ENCODE measurements at regions not wholly inside any gene's neighbourhood (a gene's known extent, or its start where the extent isn't known, plus 50 kb on each side); places are given as distances from the start of the nearest gene placed in this dataset.

DNA sequence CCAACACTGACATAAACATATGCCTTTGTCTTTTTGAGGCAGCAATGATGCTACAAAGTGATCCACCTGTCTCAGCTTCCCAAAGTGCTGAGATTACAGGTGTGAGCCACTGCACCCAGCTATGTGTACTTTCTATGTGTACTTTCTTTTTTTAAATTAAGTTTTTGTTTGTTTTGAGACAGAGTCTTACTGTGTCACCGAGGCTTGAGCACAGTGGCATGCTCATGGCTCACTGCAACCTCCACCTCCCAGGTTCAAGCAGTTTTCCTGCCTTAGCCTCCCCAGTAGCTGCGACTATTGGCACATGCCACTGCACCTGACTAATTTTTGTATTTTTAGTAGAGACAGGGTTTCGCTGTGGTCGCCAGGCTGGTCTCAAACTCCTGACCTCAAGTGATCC lies 172.5 kb upstream of the ALG10B start:
- DNase-seq = no peak
- CTCF ChIA-PET = interaction anchor here (0.7 to 1.6 kb wide), 2 partner anchors 73 to 172 kb away, joined by 3 to 5 read pairs; partner anchors contain the start of gene ALG10B
- peaks cover 0 to 3% of the 10 kb centered on the region in 2 donors for H3K27me3 Mint-ChIP-seq
- H3K9me3 Mint-ChIP-seq = peaks cover 7 to 14% (median 11%) of the 10 kb centered on the region in 5 donors
- H3K36me3 Mint-ChIP-seq = no peaks in the 10 kb centered on the region
- Histone ChIP-seq H3K36me3 (ENCODE audit: insufficient read depth, low read length) (no peaks in the 10 kb centered on the region), H3K27ac (ENCODE audit: low read depth, low read length) (no peak overlapping the region), H3K27me3 (ENCODE audit: insufficient read depth, low read length, poor library complexity, severe bottlenecking) (no peaks in the 10 kb centered on the region), H3K9me3 (ENCODE audit: low read length) (no peaks in the 10 kb centered on the region), H3K4me1 (ENCODE audit: insufficient read depth, low read length) (no peaks in the 10 kb centered on the region), H3K4me3 (ENCODE audit: low read length) (no peak overlapping the region)
- H3K4me3 Mint-ChIP-seq = no peak overlapping the region
- no peak overlapping the region for H3K27ac Mint-ChIP-seq
- POLR2A ChIA-PET = no interaction called here
- H3K4me1 Mint-ChIP-seq = peaks cover under 1 to 7% (median under 1%) of the 10 kb centered on the region in 3 donors

DNA sequence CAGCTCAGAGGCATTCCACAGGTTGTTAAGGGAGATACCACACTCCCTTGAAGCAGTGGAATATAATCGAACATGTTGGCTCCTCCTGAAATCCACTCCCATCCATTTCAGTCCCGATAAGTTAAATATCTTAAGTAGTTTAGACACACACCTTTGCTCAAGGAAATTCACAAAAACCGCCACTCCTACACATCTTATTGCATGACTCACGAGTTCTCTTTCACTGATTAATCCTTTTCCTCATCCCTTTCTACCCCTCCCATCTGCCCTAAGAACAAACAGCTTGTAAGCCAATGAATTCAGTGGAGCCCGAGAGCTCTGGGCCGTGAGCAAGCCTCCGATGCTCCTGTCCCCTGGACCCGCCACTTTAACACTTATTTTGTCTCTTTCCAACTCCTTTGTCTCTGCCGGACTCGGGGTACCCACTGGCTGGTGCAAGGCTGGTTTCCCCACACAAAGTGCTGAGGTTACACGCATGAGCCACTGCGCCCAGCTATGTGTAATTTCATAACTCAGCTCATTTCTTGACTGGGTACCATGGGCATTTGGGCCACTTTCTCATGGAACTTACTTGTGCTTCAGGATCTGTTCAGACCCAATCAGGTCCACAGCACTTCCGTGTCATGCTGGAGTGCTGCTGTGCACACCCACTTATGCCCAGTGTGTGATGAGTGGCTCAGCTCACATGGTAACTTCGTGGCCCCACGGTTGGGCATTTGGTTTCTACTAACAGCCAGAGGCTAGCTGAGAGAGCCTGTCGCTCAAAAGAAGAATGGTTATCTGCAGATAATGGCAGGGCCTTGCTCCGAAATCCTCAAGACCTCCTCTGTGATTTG lies 171.8 kb upstream of the ALG10B start:
- Histone ChIP-seq H3K4me3 (ENCODE audit: low read length) (no peak overlapping the region), H3K9me3 (ENCODE audit: low read length) (no peaks in the 10 kb centered on the region), H3K36me3 (ENCODE audit: insufficient read depth, low read length) (no peaks in the 10 kb centered on the region), H3K27ac (ENCODE audit: low read depth, low read length) (no peak overlapping the region), H3K27me3 (ENCODE audit: insufficient read depth, low read length, poor library complexity, severe bottlenecking) (no peaks in the 10 kb centered on the region), H3K4me1 (ENCODE audit: insufficient read depth, low read length) (no peaks in the 10 kb centered on the region)
- POLR2A ChIA-PET = no interaction called here
- Mint-ChIP-seq H3K9me3 (peaks cover 7 to 14% (median 11%) of the 10 kb centered on the region in 5 donors), H3K4me1 (peaks cover 0 to 6% (median 0%) of the 10 kb centered on the region in 3 donors), H3K27ac (no peak overlapping the region), H3K27me3 (peaks cover 0 to 3% of the 10 kb centered on the region in 2 donors), H3K4me3 (no peak overlapping the region), H3K36me3 (no peaks in the 10 kb centered on the region)
- DNase-seq = no peak
- CTCF ChIA-PET = no interaction called here

DNA sequence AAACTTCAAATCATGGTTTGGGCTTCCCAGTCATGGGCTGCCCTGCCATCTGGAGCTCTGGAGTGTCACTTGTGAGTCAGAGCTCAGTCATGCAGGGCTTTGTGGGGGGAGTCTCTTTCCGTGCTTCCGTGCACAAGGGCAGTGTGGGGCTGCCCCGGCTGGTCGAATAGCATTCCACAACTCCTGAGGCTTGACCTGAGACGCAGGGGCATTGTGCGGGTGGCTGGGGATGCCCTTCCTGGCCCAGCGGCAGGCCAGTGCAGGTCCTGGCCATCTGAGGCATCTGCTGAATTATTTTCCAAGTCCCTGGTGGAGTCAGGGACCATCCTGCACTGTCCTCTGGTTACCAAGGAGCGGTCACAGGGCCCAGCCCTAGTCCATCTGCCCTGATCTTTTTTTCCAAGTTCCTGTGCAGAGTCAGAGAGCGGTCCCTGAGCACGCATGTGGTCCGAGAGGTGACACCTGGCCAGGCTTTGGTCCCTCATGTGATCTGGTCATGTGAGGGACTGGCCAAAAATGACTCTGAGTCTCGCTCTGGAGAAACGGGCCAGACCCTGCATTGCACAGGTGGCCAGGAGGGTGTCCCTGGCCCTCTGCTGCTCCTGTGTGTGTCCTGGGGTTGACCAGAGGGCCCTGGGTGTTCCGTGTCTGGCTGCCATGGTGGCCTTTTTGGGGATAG lies 167.0 kb upstream of the ALG10B start:
- no peaks in the 10 kb centered on the region for H3K27me3 ChIP-seq (ENCODE audit: insufficient read depth, low read length, poor library complexity, severe bottlenecking)
- no peaks in the 10 kb centered on the region for H3K4me1 ChIP-seq (ENCODE audit: insufficient read depth, low read length)
- ChIA-PET POLR2A (no interaction called here), CTCF (no interaction called here)
- Mint-ChIP-seq H3K27me3 (peaks cover 0 to 4% of the 10 kb centered on the region in 2 donors), H3K27ac (no peak overlapping the region), H3K4me3 (no peak overlapping the region), H3K4me1 (no peaks in the 10 kb centered on the region), H3K9me3 (peaks cover 7 to 14% (median 11%) of the 10 kb centered on the region in 5 donors), H3K36me3 (no peaks in the 10 kb centered on the region)
- no peak overlapping the region for H3K27ac ChIP-seq (ENCODE audit: low read depth, low read length)
- no peaks in the 10 kb centered on the region for H3K9me3 ChIP-seq (ENCODE audit: low read length)
- no peaks in the 10 kb centered on the region for H3K36me3 ChIP-seq (ENCODE audit: insufficient read depth, low read length)
- H3K4me3 ChIP-seq (ENCODE audit: low read length) = no peak overlapping the region
- no peak for DNase-seq

DNA sequence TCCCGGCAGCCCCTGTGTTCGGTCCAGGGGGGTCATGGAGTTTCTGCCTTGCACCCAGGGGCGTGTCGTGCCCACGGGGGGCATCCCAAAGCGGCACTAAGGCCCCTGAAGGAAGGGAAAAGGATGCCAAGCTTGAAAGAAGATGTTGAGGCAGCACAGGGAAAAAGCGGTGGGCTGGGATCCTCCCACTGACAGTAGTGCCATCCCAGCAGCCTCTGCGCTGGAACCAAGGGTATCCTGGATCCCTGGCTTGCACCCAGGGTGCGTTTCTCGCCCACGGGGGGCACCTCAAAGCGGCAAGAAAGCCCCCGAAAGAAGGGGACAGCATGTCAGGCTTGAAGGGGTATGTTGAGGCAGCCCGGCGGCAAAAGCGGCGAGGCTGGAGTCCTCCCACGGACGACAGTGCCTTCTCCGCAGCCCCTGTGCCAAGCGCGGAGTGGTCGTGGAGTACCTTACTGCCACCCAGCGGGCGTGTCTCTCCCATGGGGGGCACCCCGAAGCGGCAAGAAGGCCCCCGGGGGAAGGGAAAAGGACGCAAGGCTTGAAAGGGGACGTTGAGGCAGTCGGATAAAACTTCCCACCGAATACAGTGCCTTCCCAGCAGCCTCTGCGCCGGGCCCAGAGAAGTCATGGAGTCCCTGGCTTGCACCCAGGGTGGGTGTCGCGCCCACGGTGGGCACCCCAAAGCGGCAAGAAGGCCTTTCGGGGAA lies 164.4 kb upstream of the ALG10B start:
- no peak for DNase-seq
- H3K9me3 Mint-ChIP-seq = peaks cover 5 to 9% (median 7%) of the 10 kb centered on the region in 5 donors
- H3K27me3 Mint-ChIP-seq = peaks cover 0 to 3% of the 10 kb centered on the region in 2 donors
- no peaks in the 10 kb centered on the region for H3K27me3 ChIP-seq (ENCODE audit: insufficient read depth, low read length, poor library complexity, severe bottlenecking)
- H3K36me3 ChIP-seq (ENCODE audit: insufficient read depth, low read length) = no peaks in the 10 kb centered on the region
- H3K4me1 ChIP-seq (ENCODE audit: insufficient read depth, low read length) = no peaks in the 10 kb centered on the region
- H3K4me3 Mint-ChIP-seq = no peak overlapping the region
- H3K27ac ChIP-seq (ENCODE audit: low read depth, low read length) = no peak overlapping the region
- H3K4me3 ChIP-seq (ENCODE audit: low read length) = no peak overlapping the region
- CTCF ChIA-PET = no interaction called here
- no peaks in the 10 kb centered on the region for H3K4me1 Mint-ChIP-seq
- H3K27ac Mint-ChIP-seq = no peak overlapping the region
- POLR2A ChIA-PET = no interaction called here
- no peaks in the 10 kb centered on the region for H3K9me3 ChIP-seq (ENCODE audit: low read length)
- H3K36me3 Mint-ChIP-seq = no peaks in the 10 kb centered on the region

DNA sequence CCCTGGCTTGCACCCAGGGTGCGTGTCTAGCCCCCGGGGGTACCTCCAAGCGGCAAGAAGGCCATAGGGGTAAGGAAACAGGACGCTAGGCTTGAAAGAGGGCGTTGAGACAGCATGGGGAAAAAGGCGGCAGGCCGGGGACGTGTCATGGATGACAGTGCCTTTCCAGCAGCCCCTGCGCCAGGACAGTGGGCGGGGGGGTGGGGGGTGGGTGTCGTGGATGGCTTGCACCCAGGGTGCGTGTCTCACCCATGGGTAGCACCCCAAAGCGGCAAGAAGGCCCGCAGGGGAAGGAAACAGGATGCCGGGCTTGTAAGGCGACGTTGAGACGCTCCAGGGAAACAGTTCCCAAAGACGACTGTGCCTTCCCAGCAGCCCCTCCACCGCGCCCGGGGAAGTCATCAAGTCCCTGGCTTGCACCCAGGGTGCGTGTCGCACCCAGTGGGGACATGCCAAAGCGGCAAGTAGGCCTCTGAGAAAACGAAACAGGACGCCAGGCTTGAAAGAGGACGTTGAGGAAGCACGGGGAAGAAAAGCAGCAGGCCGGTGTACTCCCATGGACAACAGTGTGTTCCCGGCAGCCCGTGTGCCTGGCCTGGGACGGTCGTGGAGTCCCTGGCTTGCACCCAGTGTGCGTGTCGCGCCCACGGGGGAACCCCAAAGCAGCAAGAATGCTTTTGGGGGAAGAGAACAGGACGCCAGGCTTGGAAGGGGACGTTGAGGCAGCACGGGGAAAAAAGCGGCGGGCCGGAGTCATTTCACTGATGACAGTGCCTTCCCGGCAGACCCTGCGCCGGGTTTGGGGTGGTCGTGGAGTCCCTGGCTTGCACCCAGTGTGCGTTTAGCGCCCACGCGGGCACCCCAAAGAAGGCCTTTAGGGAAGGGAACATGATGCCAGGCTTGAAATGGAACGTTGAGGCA lies 163.5 kb upstream of the ALG10B start:
- H3K9me3 ChIP-seq (ENCODE audit: low read length) = no peaks in the 10 kb centered on the region
- no peaks in the 10 kb centered on the region for H3K36me3 Mint-ChIP-seq
- no peaks in the 10 kb centered on the region for H3K27me3 ChIP-seq (ENCODE audit: insufficient read depth, low read length, poor library complexity, severe bottlenecking)
- DNase-seq = no peak
- no peak overlapping the region for H3K4me3 Mint-ChIP-seq
- peaks cover 2 to 5% (median 2%) of the 10 kb centered on the region in 5 donors for H3K9me3 Mint-ChIP-seq
- no peaks in the 10 kb centered on the region for H3K4me1 Mint-ChIP-seq
- H3K27ac ChIP-seq (ENCODE audit: low read depth, low read length) = no peak overlapping the region
- POLR2A ChIA-PET = no interaction called here
- H3K27me3 Mint-ChIP-seq = peaks cover 0 to 3% of the 10 kb centered on the region in 2 donors
- CTCF ChIA-PET = no interaction called here
- no peaks in the 10 kb centered on the region for H3K4me1 ChIP-seq (ENCODE audit: insufficient read depth, low read length)
- no peak overlapping the region for H3K27ac Mint-ChIP-seq
- no peak overlapping the region for H3K4me3 ChIP-seq (ENCODE audit: low read length)
- H3K36me3 ChIP-seq (ENCODE audit: insufficient read depth, low read length) = no peaks in the 10 kb centered on the region

DNA sequence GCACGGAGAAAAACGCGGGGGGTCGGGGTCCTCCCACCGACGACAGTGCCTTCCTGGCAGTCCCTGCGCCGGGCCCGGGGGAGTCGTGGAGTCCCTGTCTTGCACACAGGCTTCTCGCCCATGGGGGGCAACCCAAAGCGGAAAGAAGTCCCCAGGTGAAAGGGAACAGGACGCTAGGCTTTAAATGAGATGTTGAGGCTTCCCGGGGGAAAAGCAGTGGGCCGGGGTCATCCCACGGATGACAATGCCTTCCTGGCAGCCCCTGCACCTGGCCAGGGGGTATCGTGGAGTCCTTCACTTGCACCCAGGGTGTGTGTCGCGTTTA lies 162.9 kb upstream of the ALG10B start:
- Mint-ChIP-seq H3K4me3 (no peak overlapping the region), H3K4me1 (no peaks in the 10 kb centered on the region), H3K36me3 (no peaks in the 10 kb centered on the region), H3K27ac (no peak overlapping the region), H3K9me3 (peaks cover 0 to 3% (median 0%) of the 10 kb centered on the region in 5 donors), H3K27me3 (peaks cover 0 to 1% of the 10 kb centered on the region in 2 donors)
- CTCF ChIA-PET = no interaction called here
- POLR2A ChIA-PET = no interaction called here
- H3K27ac ChIP-seq (ENCODE audit: low read depth, low read length) = no peak overlapping the region
- no peaks in the 10 kb centered on the region for H3K36me3 ChIP-seq (ENCODE audit: insufficient read depth, low read length)
- DNase-seq = no peak
- no peaks in the 10 kb centered on the region for H3K27me3 ChIP-seq (ENCODE audit: insufficient read depth, low read length, poor library complexity, severe bottlenecking)
- H3K4me1 ChIP-seq (ENCODE audit: insufficient read depth, low read length) = no peaks in the 10 kb centered on the region
- no peak overlapping the region for H3K4me3 ChIP-seq (ENCODE audit: low read length)
- no peaks in the 10 kb centered on the region for H3K9me3 ChIP-seq (ENCODE audit: low read length)

DNA sequence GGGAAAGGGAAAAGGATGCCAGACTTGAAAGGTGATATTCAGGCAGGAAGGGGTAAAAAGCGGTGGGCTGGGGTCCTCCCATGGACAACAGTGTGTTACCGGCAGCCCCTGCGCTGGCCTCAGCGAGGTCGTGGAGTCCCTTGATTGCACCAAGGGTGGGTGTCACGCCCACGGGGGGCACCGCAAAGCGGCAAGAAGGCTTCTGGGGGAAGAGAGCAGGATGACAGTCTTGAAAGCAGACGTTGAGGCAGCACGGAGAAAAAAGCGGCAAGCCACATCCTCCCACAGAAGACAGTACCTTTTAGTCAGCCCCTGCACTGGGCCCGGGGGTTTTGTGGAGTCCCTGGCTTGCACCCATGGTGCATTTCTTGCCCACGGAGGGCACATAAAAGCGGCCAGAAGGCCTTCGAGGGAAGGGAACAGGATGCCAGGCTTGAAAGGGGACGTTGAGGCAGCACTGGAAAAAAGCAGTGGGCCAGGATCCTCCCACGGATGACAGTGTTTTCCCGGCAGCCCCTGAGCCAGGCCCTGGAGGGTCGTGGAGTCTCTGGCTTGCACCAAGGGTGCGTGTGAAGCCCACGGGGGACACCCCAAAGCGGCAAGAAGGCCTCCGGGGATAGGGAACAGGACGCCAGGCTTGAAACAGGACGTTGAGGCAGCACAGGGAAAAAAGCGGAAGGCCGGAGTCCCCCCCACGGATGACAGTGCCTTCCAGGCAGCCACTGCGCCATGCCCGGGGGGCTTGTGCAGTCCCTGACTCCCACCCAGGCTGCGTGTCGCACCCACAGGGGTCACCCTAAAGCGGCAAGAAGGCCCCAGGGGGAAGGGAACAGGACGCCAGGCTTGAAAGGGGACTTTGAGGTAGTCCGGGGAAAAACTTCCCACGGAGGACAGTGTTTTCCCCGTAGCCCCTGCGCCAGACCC lies 162.2 kb upstream of the ALG10B start:
- POLR2A ChIA-PET = no interaction called here
- H3K9me3 ChIP-seq (ENCODE audit: low read length) = no peaks in the 10 kb centered on the region
- no peak for DNase-seq

More for the DNA sequence above, 162.2 kb upstream of the ALG10B start:
- Histone ChIP-seq H3K27ac (ENCODE audit: low read depth, low read length) (no peak overlapping the region), H3K4me3 (ENCODE audit: low read length) (no peak overlapping the region), H3K4me1 (ENCODE audit: insufficient read depth, low read length) (no peaks in the 10 kb centered on the region), H3K36me3 (ENCODE audit: insufficient read depth, low read length) (no peaks in the 10 kb centered on the region), H3K27me3 (ENCODE audit: insufficient read depth, low read length, poor library complexity, severe bottlenecking) (no peaks in the 10 kb centered on the region)
- H3K9me3 Mint-ChIP-seq = no peaks in the 10 kb centered on the region
- H3K36me3 Mint-ChIP-seq = no peaks in the 10 kb centered on the region
- no peak overlapping the region for H3K27ac Mint-ChIP-seq
- H3K4me1 Mint-ChIP-seq = no peaks in the 10 kb centered on the region
- CTCF ChIA-PET = no interaction called here
- H3K4me3 Mint-ChIP-seq = no peak overlapping the region
- H3K27me3 Mint-ChIP-seq = peaks cover 0 to 1% of the 10 kb centered on the region in 2 donors
